SK-N-MC (cell line): ENCODE measurements at regions not wholly inside any gene's neighbourhood (a gene's known extent, or its start where the extent isn't known, plus 50 kb on each side); places are given as distances from the start of the nearest gene placed in this dataset.

Experiments
- DNase-seq: peaks from one replicate; pipeline ENCODE4 v3.0.0-alpha.2; 2011; ENCODE audit warnings: low read depth, low spot score
- H3K27ac ChIP-seq: fragments of 200-600 bp; sonication (generic); 2 replicates; pipeline ENCODE4 v1.5.1; 2016; ENCODE audit warnings: mixed run types
- H3K36me3 ChIP-seq: fragments of 200-600 bp; sonication (generic); 2 replicates; pipeline ENCODE4 v1.6.1; 2017; ENCODE audit warnings: antibody characterized with exemption, low read length, mixed read lengths; ENCODE audit not compliant: insufficient read depth
- H3K4me3 ChIP-seq: fragments of 200-600 bp; sonication (generic); 2 replicates; pipeline ENCODE4 v1.5.1; 2016
- H3K9ac ChIP-seq: fragments of 200-600 bp; sonication (generic); 2 replicates; pipeline ENCODE4 v1.8.0; 2017; ENCODE audit warnings: mixed run types, mixed read lengths; ENCODE audit not compliant: insufficient read length
- H3K9me3 ChIP-seq: fragments of 200-600 bp; sonication (generic); 2 replicates; pipeline ENCODE4 v1.6.1; 2017; ENCODE audit warnings: low read depth, mild to moderate bottlenecking, antibody characterized with exemption, low read length, moderate library complexity, mixed read lengths
- EZH2 ChIP-seq: fragments of 200-600 bp; sonication (generic); IDR thresholded peaks from one replicate; pipeline ENCODE4 v1.6.1; 2017; ENCODE audit warnings: antibody characterized with exemption
- FOXP2 ChIP-seq: optimal IDR thresholded peaks from 2 replicates; pipeline ENCODE3; 2011; ENCODE audit warnings: mild to moderate bottlenecking, moderate library complexity; ENCODE audit not compliant: insufficient read depth; ENCODE audit errors: extremely low read length, control extremely low read depth
- POLR2AphosphoS5 ChIP-seq: IDR thresholded peaks from 2 replicates; pipeline ENCODE4 v1.6.1; 2012; ENCODE audit warnings: mild to moderate bottlenecking, low read depth, low read length, borderline replicate concordance

DNA sequence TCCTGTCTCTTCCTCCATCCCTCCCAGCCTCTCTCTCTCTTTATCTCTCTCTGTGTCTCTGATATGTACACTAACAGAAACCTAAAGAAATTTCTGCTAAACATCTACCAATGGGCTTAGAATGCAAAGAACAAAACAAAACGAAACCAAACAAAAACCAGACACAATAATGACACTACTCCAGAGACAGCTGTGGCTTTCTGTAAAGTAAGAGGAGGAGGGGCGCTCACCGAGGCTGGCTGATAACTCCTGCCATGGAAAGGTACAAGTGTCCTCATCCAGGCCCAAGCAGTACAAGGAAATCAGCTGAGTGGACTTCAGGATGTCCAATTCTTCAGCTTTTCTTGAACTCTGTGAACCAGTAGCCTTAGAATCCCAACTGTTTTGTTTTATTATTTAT lies 70.4 kb upstream of the FZD8 start:
- DNase-seq: no peak
- Histone ChIP-seq H3K9ac (no peak overlapping the region), H3K27ac (no peak overlapping the region), H3K9me3 (no peaks in the 10 kb centered on the region), H3K4me3 (no peak overlapping the region), H3K36me3 (no peaks in the 10 kb centered on the region)
- TF ChIP-seq FOXP2 (no peak), POLR2AphosphoS5 (no peak), EZH2 (no peak)

GRCh38 chr10:35711615-35712411 lies 69.7 kb upstream of the FZD8 start:
- no peak for DNase-seq
- H3K27ac ChIP-seq: no peak overlapping the region

DNA sequence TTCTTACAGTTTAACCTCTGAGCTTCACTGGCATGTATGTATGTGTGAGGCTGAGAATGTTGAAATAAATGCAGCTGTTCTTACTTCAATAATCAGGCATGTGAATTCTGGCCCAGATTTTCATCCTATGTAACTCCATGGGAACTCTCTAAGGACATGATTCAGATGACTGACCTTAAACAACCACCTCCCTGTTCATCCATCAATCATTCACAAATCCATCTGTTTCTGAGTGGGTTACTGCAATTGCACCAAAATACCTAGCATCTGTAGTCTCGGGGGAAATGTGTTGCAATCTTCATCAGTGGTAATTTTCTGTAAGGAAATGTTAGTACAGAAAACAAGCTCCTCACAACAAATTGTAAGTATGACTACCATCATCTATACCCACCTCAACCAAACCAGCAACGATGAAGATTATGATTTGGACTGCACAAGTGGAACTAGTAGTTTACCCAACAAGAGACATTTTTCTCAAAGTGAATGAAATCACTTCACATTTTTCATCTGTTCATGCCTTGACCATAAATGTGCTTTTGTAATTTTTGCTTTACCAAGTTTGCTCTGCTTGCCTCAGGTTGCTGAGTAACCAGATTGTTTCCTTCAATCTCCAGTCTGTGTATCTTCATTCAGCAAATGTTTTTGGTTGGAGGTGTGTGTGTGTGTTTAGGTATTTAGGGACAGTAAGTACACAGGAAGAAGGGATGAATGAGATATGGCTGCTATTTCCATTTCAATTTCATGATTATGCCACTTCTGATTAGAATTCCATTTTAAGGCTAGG lies 65.7 kb upstream of the FZD8 start:
- H3K36me3 ChIP-seq: no peaks in the 10 kb centered on the region
- no peak for DNase-seq
- no peaks in the 10 kb centered on the region for H3K9me3 ChIP-seq
- H3K9ac ChIP-seq: no peak overlapping the region
- H3K4me3 ChIP-seq: no peak overlapping the region
- no peak overlapping the region for H3K27ac ChIP-seq
- TF ChIP-seq POLR2AphosphoS5: no peak
- TF ChIP-seq EZH2: no peak
- TF ChIP-seq FOXP2: no peak

More at GRCh38 chr10:35711615-35712411, 69.7 kb upstream of the FZD8 start:
- no peak for TF ChIP-seq POLR2AphosphoS5
- no peak for TF ChIP-seq EZH2
- no peak for TF ChIP-seq FOXP2
- no peak overlapping the region for H3K9ac ChIP-seq
- no peaks in the 10 kb centered on the region for H3K9me3 ChIP-seq
- H3K36me3 ChIP-seq: no peaks in the 10 kb centered on the region
- H3K4me3 ChIP-seq: no peak overlapping the region

DNA sequence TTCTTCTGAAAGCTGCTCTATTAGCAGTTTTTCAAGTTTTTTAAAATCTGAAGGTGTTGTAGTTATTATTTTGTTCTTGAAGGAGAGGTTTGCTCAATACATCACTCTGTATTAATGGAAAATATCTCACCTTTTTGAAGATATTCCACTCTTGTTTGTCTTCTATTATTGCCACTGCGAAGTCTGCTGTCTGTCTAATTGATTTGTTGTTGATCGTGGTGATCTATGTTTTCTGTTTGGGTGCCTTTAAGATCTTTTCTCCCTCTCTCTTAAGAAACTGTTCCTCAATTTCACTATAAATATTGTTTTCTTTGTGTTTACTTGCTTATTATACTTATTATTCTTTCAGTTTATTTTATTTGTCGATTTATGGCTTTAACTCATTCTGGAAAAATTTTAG lies 64.9 kb upstream of the FZD8 start:
- no peaks in the 10 kb centered on the region for H3K9me3 ChIP-seq
- no peaks in the 10 kb centered on the region for H3K36me3 ChIP-seq
- no peak for DNase-seq
- TF ChIP-seq FOXP2 (no peak), EZH2 (no peak), POLR2AphosphoS5 (no peak)
- H3K27ac ChIP-seq: no peak overlapping the region
- no peak overlapping the region for H3K9ac ChIP-seq
- no peak overlapping the region for H3K4me3 ChIP-seq

DNA sequence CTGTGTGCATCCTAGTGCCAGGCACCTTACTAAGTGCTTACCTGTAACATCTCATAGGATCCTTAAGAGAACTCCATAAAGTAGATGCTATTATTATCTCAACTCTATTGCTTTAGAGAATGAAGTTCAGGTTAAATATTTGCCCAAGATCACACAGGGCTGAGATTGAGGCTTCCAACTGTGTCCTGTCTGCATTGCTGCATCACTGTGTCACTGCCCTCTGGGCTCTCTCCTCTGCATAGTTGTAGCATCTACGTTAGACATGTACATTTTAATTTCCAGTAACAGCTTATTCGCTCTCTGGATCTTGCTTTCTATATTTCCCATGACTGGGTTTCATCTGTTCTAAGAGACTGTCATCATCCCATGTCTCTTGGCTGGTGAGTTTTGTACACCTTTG lies 63.6 kb upstream of the FZD8 start:
- Histone ChIP-seq H3K4me3 (no peak overlapping the region), H3K27ac (no peak overlapping the region), H3K36me3 (no peaks in the 10 kb centered on the region), H3K9ac (no peak overlapping the region), H3K9me3 (no peaks in the 10 kb centered on the region)
- DNase-seq: no peak
- TF ChIP-seq FOXP2 (no peak), EZH2 (no peak), POLR2AphosphoS5 (no peak)

- H3K27ac ChIP-seq: no peak overlapping the region
Measured at GRCh38 chr10:35705051-35705450, 63.0 kb upstream of the FZD8 start.

GRCh38 chr10:35704401-35704800 lies 62.3 kb upstream of the FZD8 start:
- Histone ChIP-seq H3K27ac (no peak overlapping the region), H3K36me3 (no peaks in the 10 kb centered on the region), H3K4me3 (no peak overlapping the region), H3K9ac (no peak overlapping the region), H3K9me3 (no peaks in the 10 kb centered on the region)
- no peak for DNase-seq
- TF ChIP-seq FOXP2: no peak
- TF ChIP-seq EZH2: no peak
- no peak for TF ChIP-seq POLR2AphosphoS5

More at GRCh38 chr10:35705051-35705450, 63.0 kb upstream of the FZD8 start:
- H3K4me3 ChIP-seq: no peak overlapping the region
- no peak overlapping the region for H3K9ac ChIP-seq
- DNase-seq: no peak
- H3K36me3 ChIP-seq: no peaks in the 10 kb centered on the region
- no peak for TF ChIP-seq POLR2AphosphoS5
- TF ChIP-seq EZH2: no peak
- TF ChIP-seq FOXP2: no peak
- no peaks in the 10 kb centered on the region for H3K9me3 ChIP-seq

GRCh38 chr10:35700487-35700882 lies 58.4 kb upstream of the FZD8 start:
- DNase-seq: no peak
- no peak overlapping the region for H3K4me3 ChIP-seq
- H3K27ac ChIP-seq: no peak overlapping the region
- no peak for TF ChIP-seq EZH2
- TF ChIP-seq POLR2AphosphoS5: no peak
- no peak for TF ChIP-seq FOXP2
- H3K36me3 ChIP-seq: no peaks in the 10 kb centered on the region
- no peaks in the 10 kb centered on the region for H3K9me3 ChIP-seq
- no peak overlapping the region for H3K9ac ChIP-seq
